MM.1S (cell line): ENCODE measurements at regions not wholly inside any gene's neighbourhood (a gene's known extent, or its start where the extent isn't known, plus 50 kb on each side); places are given as distances from the start of the nearest gene placed in this dataset.
A peak's percentile ranks its signal among the peaks of the same experiment; 100 is the strongest.

Experiments
- DNase-seq: peaks from one replicate; pipeline ENCODE4 v3.0.0-alpha.2; 2015
- H2AFZ ChIP-seq: fragments of 300-600 bp; sonication (generic); 2 replicates; pipeline ENCODE4 v1.6.0; 2016; ENCODE audit warnings: antibody characterized with exemption, low read length
- H3F3A ChIP-seq: fragments of 300-600 bp; sonication (generic); 2 replicates; pipeline ENCODE4 v1.6.1; 2016; ENCODE audit warnings: mild to moderate bottlenecking, antibody characterized with exemption, low read length, moderate library complexity, mixed read lengths; ENCODE audit not compliant: insufficient read depth
- H3K27ac ChIP-seq: fragments of 300-600 bp; sonication (generic); 2 replicates; pipeline ENCODE4 v1.5.1; 2016; ENCODE audit warnings: mild to moderate bottlenecking, low read length
- H3K27me3 ChIP-seq: fragments of 300-600 bp; sonication (generic); replicated peaks from 2 replicates; pipeline ENCODE4 v1.6.0; 2016; ENCODE audit warnings: low read length; ENCODE audit not compliant: insufficient read depth
- H3K36me3 ChIP-seq: fragments of 300-600 bp; sonication (generic); replicated peaks from 2 replicates; pipeline ENCODE4 v1.6.1; 2016; ENCODE audit warnings: mild to moderate bottlenecking, low read length, mixed read lengths; ENCODE audit not compliant: insufficient read depth
- H3K4me1 ChIP-seq: fragments of 300-600 bp; sonication (generic); 2 replicates; pipeline ENCODE4 v1.6.1; 2016; ENCODE audit warnings: low read length, mixed read lengths
- H3K4me2 ChIP-seq: fragments of 300-600 bp; sonication (generic); 2 replicates; pipeline ENCODE4 v1.6.0; 2016; ENCODE audit warnings: low read depth, low read length
- H3K4me3 ChIP-seq: fragments of 300-600 bp; sonication (generic); 2 replicates; pipeline ENCODE4 v1.5.1; 2016; ENCODE audit warnings: low read length, mixed read lengths
- H3K79me2 ChIP-seq: fragments of 300-600 bp; sonication (generic); 2 replicates; pipeline ENCODE4 v1.6.1; 2016; ENCODE audit warnings: mixed run types, low read length, mixed read lengths
- H3K9ac ChIP-seq: fragments of 300-600 bp; sonication (generic); 2 replicates; pipeline ENCODE4 v1.6.1; 2016; ENCODE audit warnings: low read length, mixed read lengths
- H3K9me2 ChIP-seq: fragments of 300-600 bp; sonication (generic); replicated peaks from 2 replicates; pipeline ENCODE4 v1.6.1; 2016; ENCODE audit warnings: mild to moderate bottlenecking, low read length, mixed read lengths; ENCODE audit not compliant: insufficient read depth
- H3K9me3 ChIP-seq: fragments of 300-600 bp; sonication (generic); replicated peaks from 2 replicates; pipeline ENCODE4 v1.6.1; 2016; ENCODE audit warnings: mild to moderate bottlenecking, low read length, mixed read lengths; ENCODE audit not compliant: insufficient read depth
- H4K20me1 ChIP-seq: fragments of 300-600 bp; sonication (generic); 2 replicates; pipeline ENCODE4 v1.6.1; 2016; ENCODE audit warnings: mild to moderate bottlenecking, low read length, moderate library complexity, mixed read lengths; ENCODE audit not compliant: insufficient read depth
- CTCF ChIP-seq: fragments of 300-600 bp; sonication (generic); IDR thresholded peaks from 2 replicates; pipeline ENCODE4 v1.5.1; 2016; ENCODE audit warnings: antibody characterized with exemption, low read length, mixed read lengths
- EZH2 ChIP-seq: fragments of 300-600 bp; sonication (generic); optimal IDR thresholded peaks from 2 replicates; pipeline ENCODE3; 2017; ENCODE audit warnings: low read depth, mild to moderate bottlenecking, antibody characterized with exemption, low read length, mixed read lengths
- EZH2phosphoT487 ChIP-seq: fragments of 300-600 bp; sonication (generic); IDR thresholded peaks from 2 replicates; pipeline ENCODE4 v1.6.1; 2018; ENCODE audit warnings: antibody characterized with exemption, low read length

GRCh38 chr5:152270096-152270495 lies 135.0 kb downstream of the NMUR2 start:
- no peak overlapping the region for H3K27ac ChIP-seq
- TF ChIP-seq CTCF = no peak
- no peak for TF ChIP-seq EZH2
- no peak for TF ChIP-seq EZH2phosphoT487
- H3K27me3 ChIP-seq = no peaks in the 10 kb centered on the region
- no peaks in the 10 kb centered on the region for H3K79me2 ChIP-seq
- H3K9me3 ChIP-seq = no peaks in the 10 kb centered on the region
- no peak overlapping the region for H3K9ac ChIP-seq
- H3K4me1 ChIP-seq = no peaks in the 10 kb centered on the region
- DNase-seq = no peak
- H4K20me1 ChIP-seq = no peaks in the 10 kb centered on the region
- H3K4me3 ChIP-seq = no peak overlapping the region
- H2AFZ ChIP-seq = no peak overlapping the region
- H3K4me2 ChIP-seq = no peak overlapping the region
- H3K36me3 ChIP-seq = no peaks in the 10 kb centered on the region
- no peaks in the 10 kb centered on the region for H3F3A ChIP-seq
- no peaks in the 10 kb centered on the region for H3K9me2 ChIP-seq

GRCh38 chr5:152269533-152269932 lies 135.5 kb downstream of the NMUR2 start:
- Histone ChIP-seq H3K4me3 (no peak overlapping the region), H3K27ac (no peak overlapping the region), H3K4me1 (no peaks in the 10 kb centered on the region), H3F3A (no peaks in the 10 kb centered on the region), H2AFZ (no peak overlapping the region), H3K9ac (no peak overlapping the region), H3K79me2 (no peaks in the 10 kb centered on the region), H3K27me3 (no peaks in the 10 kb centered on the region), H3K9me2 (no peaks in the 10 kb centered on the region), H3K9me3 (no peaks in the 10 kb centered on the region), H3K4me2 (no peak overlapping the region), H4K20me1 (no peaks in the 10 kb centered on the region), H3K36me3 (no peaks in the 10 kb centered on the region)
- no peak for TF ChIP-seq EZH2phosphoT487
- no peak for TF ChIP-seq EZH2
- no peak for TF ChIP-seq CTCF
- peak; percentile 39 for DNase-seq

- Histone ChIP-seq H3K9me2 (no peaks in the 10 kb centered on the region), H4K20me1 (no peaks in the 10 kb centered on the region), H3K27me3 (no peaks in the 10 kb centered on the region), H3K4me2 (no peak overlapping the region), H3F3A (no peaks in the 10 kb centered on the region), H3K9me3 (no peaks in the 10 kb centered on the region), H3K36me3 (no peaks in the 10 kb centered on the region), H2AFZ (no peak overlapping the region), H3K4me3 (no peak overlapping the region), H3K9ac (no peak overlapping the region), H3K79me2 (no peaks in the 10 kb centered on the region), H3K4me1 (no peaks in the 10 kb centered on the region), H3K27ac (no peak overlapping the region)
- TF ChIP-seq EZH2 = no peak
- no peak for TF ChIP-seq EZH2phosphoT487
- no peak for TF ChIP-seq CTCF
- DNase-seq = no peak
Observed at GRCh38 chr5:152264645-152265254, 140.3 kb downstream of the NMUR2 start.
